Activated T-helper 2 cell treated with anti-CD3 and anti-CD28 coated beads, Interferon-gamma antibody, Interleukin-2, Interleukin-4, amounts not matched to agents 10 μg/mL and 5 μg/mL and 100 μg/mL, durations not matched to agents 14 hours and 24 hours and 36 hours (primary cell): ENCODE measurements at regions not wholly inside any gene's neighbourhood (a gene's known extent, or its start where the extent isn't known, plus 50 kb on each side); places are given as distances from the start of the nearest gene placed in this dataset.
"Not testable (repeated sequence)": the region's sequence is repeated elsewhere in the genome, so short reads cannot be mapped to it uniquely, and the experiment has no call there.

ENCODE experiments used
- DNase-seq: peaks from one replicate; pipeline ENCODE4 v3.0.0; 2021; ENCODE audit warnings: low spot score
- H3K27ac Mint-ChIP-seq: one replicate; pipeline ENCODE4 v1.8.0; 2021; ENCODE audit warnings: mixed read lengths
- H3K27me3 Mint-ChIP-seq: one replicate; pipeline ENCODE4 v1.8.0; 2021; ENCODE audit warnings: low read depth, mixed read lengths
- H3K36me3 Mint-ChIP-seq: one replicate; pipeline ENCODE4 v1.8.0; 2021; ENCODE audit warnings: low read depth, mixed read lengths
- H3K4me1 Mint-ChIP-seq: one replicate; pipeline ENCODE4 v1.8.0; 2021; ENCODE audit warnings: low read depth, mixed read lengths
- H3K4me3 Mint-ChIP-seq: one replicate; pipeline ENCODE4 v1.8.0; 2021; ENCODE audit warnings: low read depth, mild to moderate bottlenecking, moderate library complexity, mixed read lengths
- H3K9me3 Mint-ChIP-seq: one replicate; pipeline ENCODE4 v1.8.0; 2021; ENCODE audit warnings: mixed read lengths
- intact Hi-C: fragments of 100-400 bp; cut with micrococcal nuclease; formaldehyde crosslinking; loops from one replicate; pipeline ENCODE4 v1.15.1; 2023

- DNase-seq = no peak
- Mint-ChIP-seq H3K9me3 (peaks cover 11% of the 10 kb centered on the region), H3K36me3 (no peaks in the 10 kb centered on the region), H3K27me3 (no peaks in the 10 kb centered on the region), H3K4me1 (no peaks in the 10 kb centered on the region), H3K27ac (no peak overlapping the region), H3K4me3 (no peak overlapping the region)
- intact Hi-C loops = no loop called here
Observed at GRCh38 chr1:222066539-222066938, 324.6 kb upstream of the DUSP10 start.

GRCh38 chr1:222065234-222065633, 323.3 kb upstream of the DUSP10 start:
- peaks cover 11% of the 10 kb centered on the region for H3K9me3 Mint-ChIP-seq
- H3K27ac Mint-ChIP-seq = no peak overlapping the region
- intact Hi-C loops = no loop called here
- H3K36me3 Mint-ChIP-seq = no peaks in the 10 kb centered on the region
- no peak overlapping the region for H3K4me3 Mint-ChIP-seq
- no peak for DNase-seq
- H3K27me3 Mint-ChIP-seq = no peaks in the 10 kb centered on the region
- H3K4me1 Mint-ChIP-seq = no peaks in the 10 kb centered on the region

- intact Hi-C loops = no loop called here
- no peaks in the 10 kb centered on the region for H3K36me3 Mint-ChIP-seq
- H3K27me3 Mint-ChIP-seq = no peaks in the 10 kb centered on the region
- no peak for DNase-seq
- H3K4me3 Mint-ChIP-seq = no peak overlapping the region
- peaks cover 11% of the 10 kb centered on the region for H3K9me3 Mint-ChIP-seq
- H3K4me1 Mint-ChIP-seq = no peaks in the 10 kb centered on the region
- H3K27ac Mint-ChIP-seq = no peak overlapping the region
Observed at GRCh38 chr1:222064388-222065211, 322.7 kb upstream of the DUSP10 start.

- no peak overlapping the region for H3K27ac Mint-ChIP-seq
- intact Hi-C loops = no loop called here
- no peak overlapping the region for H3K4me3 Mint-ChIP-seq
- no peak for DNase-seq
- H3K36me3 Mint-ChIP-seq = no peaks in the 10 kb centered on the region
- H3K9me3 Mint-ChIP-seq = peaks cover 11% of the 10 kb centered on the region
- H3K4me1 Mint-ChIP-seq = no peaks in the 10 kb centered on the region
- H3K27me3 Mint-ChIP-seq = no peaks in the 10 kb centered on the region
Observed at GRCh38 chr1:222062640-222063039, 320.8 kb upstream of the DUSP10 start.

GRCh38 chr1:222061711-222062359, 319.9 kb upstream of the DUSP10 start:
- H3K27ac Mint-ChIP-seq = no peak overlapping the region
- peaks cover 11% of the 10 kb centered on the region for H3K9me3 Mint-ChIP-seq
- no peaks in the 10 kb centered on the region for H3K36me3 Mint-ChIP-seq
- no peaks in the 10 kb centered on the region for H3K4me1 Mint-ChIP-seq
- H3K4me3 Mint-ChIP-seq = no peak overlapping the region
- DNase-seq = no peak
- intact Hi-C loops = no loop called here
- no peaks in the 10 kb centered on the region for H3K27me3 Mint-ChIP-seq

- Mint-ChIP-seq H3K9me3 (peaks cover 11% of the 10 kb centered on the region), H3K4me3 (no peak overlapping the region), H3K4me1 (no peaks in the 10 kb centered on the region), H3K27ac (no peak overlapping the region), H3K36me3 (no peaks in the 10 kb centered on the region), H3K27me3 (no peaks in the 10 kb centered on the region)
- DNase-seq = no peak
- intact Hi-C loops = no loop called here
Observed at GRCh38 chr1:222060210-222060916, 318.5 kb upstream of the DUSP10 start.

GRCh38 chr1:222058249-222058648, 316.4 kb upstream of the DUSP10 start:
- no peak overlapping the region for H3K4me3 Mint-ChIP-seq
- H3K9me3 Mint-ChIP-seq = no peaks in the 10 kb centered on the region
- H3K36me3 Mint-ChIP-seq = no peaks in the 10 kb centered on the region
- no peaks in the 10 kb centered on the region for H3K4me1 Mint-ChIP-seq
- H3K27me3 Mint-ChIP-seq = no peaks in the 10 kb centered on the region
- DNase-seq = no peak
- no peak overlapping the region for H3K27ac Mint-ChIP-seq
- intact Hi-C loops = no loop called here

GRCh38 chr1:222057162-222057561, 315.3 kb upstream of the DUSP10 start:
- H3K9me3 Mint-ChIP-seq = no peaks in the 10 kb centered on the region
- no peaks in the 10 kb centered on the region for H3K27me3 Mint-ChIP-seq
- no peaks in the 10 kb centered on the region for H3K36me3 Mint-ChIP-seq
- no peak overlapping the region for H3K27ac Mint-ChIP-seq
- H3K4me3 Mint-ChIP-seq = no peak overlapping the region
- H3K4me1 Mint-ChIP-seq = no peaks in the 10 kb centered on the region
- intact Hi-C loops = no loop called here
- DNase-seq = no peak

- no peaks in the 10 kb centered on the region for H3K27me3 Mint-ChIP-seq
- H3K9me3 Mint-ChIP-seq = no peaks in the 10 kb centered on the region
- H3K36me3 Mint-ChIP-seq = no peaks in the 10 kb centered on the region
- no peak overlapping the region for H3K27ac Mint-ChIP-seq
- H3K4me3 Mint-ChIP-seq = no peak overlapping the region
- intact Hi-C loops = no loop called here
- no peaks in the 10 kb centered on the region for H3K4me1 Mint-ChIP-seq
- DNase-seq = no peak
Observed at GRCh38 chr1:222054416-222054815, 312.5 kb upstream of the DUSP10 start.

GRCh38 chr1:222053790-222054294, 312.0 kb upstream of the DUSP10 start:
- no peaks in the 10 kb centered on the region for H3K36me3 Mint-ChIP-seq

GRCh38 chr1:222051311-222051710, 309.4 kb upstream of the DUSP10 start:
- H3K9me3 Mint-ChIP-seq, DNase-seq, H3K36me3 Mint-ChIP-seq, H3K27me3 Mint-ChIP-seq, intact Hi-C loops, H3K4me3 Mint-ChIP-seq, H3K27ac Mint-ChIP-seq: not testable (repeated sequence)
- H3K4me1 Mint-ChIP-seq = peaks cover 11% of the 10 kb centered on the region

More at GRCh38 chr1:222053790-222054294, 312.0 kb upstream of the DUSP10 start:
- H3K27me3 Mint-ChIP-seq = no peaks in the 10 kb centered on the region
- no peak overlapping the region for H3K4me3 Mint-ChIP-seq
- H3K9me3 Mint-ChIP-seq = no peaks in the 10 kb centered on the region
- intact Hi-C loops = no loop called here
- no peak for DNase-seq
- no peak overlapping the region for H3K27ac Mint-ChIP-seq
- no peaks in the 10 kb centered on the region for H3K4me1 Mint-ChIP-seq

- H3K27ac Mint-ChIP-seq, H3K36me3 Mint-ChIP-seq, H3K9me3 Mint-ChIP-seq, intact Hi-C loops, DNase-seq, H3K27me3 Mint-ChIP-seq, H3K4me3 Mint-ChIP-seq: not testable (repeated sequence)
- peaks cover 11% of the 10 kb centered on the region for H3K4me1 Mint-ChIP-seq
Observed at GRCh38 chr1:222049661-222050060, 307.8 kb upstream of the DUSP10 start.

GRCh38 chr1:222049176-222049575, 307.3 kb upstream of the DUSP10 start:
- Mint-ChIP-seq H3K27me3 (no peaks in the 10 kb centered on the region), H3K4me3 (no peak overlapping the region), H3K36me3 (no peaks in the 10 kb centered on the region), H3K9me3 (no peaks in the 10 kb centered on the region), H3K4me1 (peaks cover 11% of the 10 kb centered on the region), H3K27ac (no peak overlapping the region)
- DNase-seq = no peak
- intact Hi-C loops = no loop called here
